ENCODE measurements at regions not wholly inside any gene's neighbourhood (a gene's known extent, or its start where the extent isn't known, plus 50 kb on each side); places are given as distances from the start of the nearest gene placed in this dataset.

DNA sequence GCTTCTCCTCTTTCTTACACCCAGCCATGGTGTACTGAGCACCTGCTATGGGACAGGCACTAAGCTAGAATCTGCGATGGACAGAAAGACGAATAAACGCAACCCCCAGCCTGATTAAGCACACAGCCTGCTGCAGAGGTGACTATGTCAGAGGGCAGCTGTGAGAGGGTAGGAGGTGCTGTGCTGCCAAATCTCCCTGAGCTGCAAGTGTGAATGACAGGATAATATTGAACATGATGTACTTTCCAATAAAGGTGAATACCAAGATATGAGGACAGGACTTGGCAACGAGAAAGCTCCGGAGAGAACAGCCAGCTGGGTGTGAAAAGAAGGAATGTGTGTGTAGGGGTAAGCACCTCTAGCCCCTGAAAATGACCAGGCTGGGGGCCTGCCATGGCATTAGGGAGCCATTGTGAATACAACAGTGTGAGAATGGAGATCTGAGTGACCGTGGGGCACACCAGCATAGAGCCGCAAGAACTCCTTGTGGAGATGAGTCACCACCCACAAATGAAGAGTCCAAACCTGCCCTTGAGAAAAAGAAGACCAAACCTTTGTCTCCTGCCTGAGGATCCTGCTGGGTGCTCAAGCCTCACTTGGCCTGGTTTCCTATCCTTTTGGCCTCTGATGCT lies 83.0 kb upstream of the ATF3 start:
- no peak for DNase-seq (ENCODE audit: low read depth, low spot score)

DNA sequence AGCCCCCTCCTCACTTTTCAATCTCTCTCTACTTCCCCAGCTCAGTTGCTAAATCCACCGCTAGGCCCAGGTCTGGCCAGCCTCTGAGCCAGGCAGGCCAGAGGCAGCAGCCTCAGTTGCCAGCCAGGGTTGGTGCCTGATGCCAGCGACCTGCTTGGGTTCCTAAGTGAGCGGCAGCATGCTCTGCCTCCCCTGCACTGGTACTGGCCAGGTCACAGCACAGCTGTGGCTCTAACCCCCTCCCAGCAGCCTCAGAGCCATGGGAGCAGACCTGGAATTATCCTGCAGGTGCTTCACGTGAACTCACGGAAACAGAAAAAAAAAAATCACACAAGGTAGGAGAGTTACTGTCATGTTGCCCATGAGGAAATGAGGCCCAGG lies 82.5 kb upstream of the ATF3 start:
- no peak for DNase-seq (ENCODE audit: low read depth, low spot score)

DNA sequence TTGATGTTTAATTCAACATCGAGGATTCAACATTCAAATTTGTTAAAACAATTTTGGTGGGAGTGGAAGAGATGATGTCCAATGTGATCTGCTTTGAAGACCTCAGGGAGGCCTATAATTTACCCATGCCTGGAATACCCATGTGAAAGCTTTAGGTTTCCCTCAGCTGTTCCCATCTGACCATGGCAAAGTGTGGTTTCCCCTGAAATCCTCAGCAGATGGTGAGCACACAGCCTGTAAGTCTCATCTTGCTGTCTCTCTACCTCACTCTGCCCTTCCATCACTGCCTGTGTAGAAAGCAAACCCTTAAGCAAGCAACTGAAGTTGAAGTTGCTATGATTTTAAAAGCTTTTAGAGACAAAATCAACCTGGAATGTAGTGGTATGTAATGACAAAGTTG lies 80.1 kb upstream of the ATF3 start:
- no peak for DNase-seq (ENCODE audit: low read depth, low spot score)

DNA sequence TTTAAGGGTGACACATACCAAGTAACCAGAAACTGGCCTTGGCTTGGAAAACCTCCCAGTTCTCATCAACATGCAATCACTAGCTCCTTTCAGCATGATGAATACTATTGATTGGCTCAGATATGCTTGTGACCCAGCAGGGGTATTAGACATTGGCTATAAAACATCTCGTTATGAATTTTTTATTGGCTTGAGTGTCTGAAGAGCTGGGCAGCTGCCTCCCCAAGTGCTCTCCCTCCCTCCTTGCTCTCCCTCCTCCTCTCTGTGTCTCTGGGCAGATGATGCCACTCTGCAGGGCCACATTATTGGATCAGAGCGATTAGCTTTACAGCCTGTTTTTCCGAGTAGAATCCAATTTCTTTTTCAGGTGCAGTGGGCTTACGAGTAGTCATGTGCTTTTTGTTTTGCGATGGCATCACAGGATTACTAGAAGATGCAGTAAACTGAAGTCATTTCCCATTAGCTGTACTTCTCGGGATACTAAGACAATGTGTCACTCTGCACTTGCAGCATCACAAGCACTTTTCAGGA lies 79.3 kb upstream of the ATF3 start:
- no peak for DNase-seq (ENCODE audit: low read depth, low spot score)

DNA sequence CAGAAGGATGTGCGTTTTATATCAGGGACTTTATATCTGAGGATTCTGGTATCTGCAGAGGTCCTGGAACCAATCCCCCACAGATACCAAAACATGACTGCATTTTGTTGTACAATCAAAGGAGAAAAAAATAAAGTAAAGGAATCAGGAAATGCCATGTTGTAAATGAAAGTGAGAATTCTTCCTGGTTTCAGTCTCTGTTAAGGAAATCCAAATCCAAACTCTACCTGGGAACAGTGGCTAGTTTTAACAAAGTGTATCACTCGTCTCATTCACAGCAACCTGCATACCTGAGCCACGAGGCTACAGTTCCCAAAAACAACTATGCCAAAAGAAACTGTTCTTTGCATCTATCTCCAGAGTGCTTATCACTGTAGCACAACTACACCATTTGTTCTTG lies 77.3 kb upstream of the ATF3 start:
- no peak for DNase-seq (ENCODE audit: low read depth, low spot score)

DNA sequence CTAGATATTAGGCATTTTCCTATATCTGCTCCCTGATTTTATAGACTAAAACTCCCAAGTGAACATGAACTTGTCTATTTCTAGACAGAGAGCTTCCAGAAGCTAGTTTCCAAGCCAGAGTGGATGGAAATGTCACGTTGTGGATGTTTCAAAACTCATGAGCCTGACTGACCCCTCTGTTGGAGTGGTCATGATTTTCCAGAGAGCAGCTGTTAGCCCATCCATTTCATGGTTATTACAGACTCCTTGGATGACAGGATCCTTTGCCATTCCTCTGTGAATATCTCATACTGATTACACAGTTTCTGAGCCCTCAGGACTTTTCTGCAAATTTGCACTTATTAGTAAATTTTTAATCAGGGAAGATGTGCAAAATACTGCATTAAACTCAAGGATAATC lies 76.8 kb upstream of the ATF3 start:
- DNase-seq (ENCODE audit: low read depth, low spot score), result no peak

DNA sequence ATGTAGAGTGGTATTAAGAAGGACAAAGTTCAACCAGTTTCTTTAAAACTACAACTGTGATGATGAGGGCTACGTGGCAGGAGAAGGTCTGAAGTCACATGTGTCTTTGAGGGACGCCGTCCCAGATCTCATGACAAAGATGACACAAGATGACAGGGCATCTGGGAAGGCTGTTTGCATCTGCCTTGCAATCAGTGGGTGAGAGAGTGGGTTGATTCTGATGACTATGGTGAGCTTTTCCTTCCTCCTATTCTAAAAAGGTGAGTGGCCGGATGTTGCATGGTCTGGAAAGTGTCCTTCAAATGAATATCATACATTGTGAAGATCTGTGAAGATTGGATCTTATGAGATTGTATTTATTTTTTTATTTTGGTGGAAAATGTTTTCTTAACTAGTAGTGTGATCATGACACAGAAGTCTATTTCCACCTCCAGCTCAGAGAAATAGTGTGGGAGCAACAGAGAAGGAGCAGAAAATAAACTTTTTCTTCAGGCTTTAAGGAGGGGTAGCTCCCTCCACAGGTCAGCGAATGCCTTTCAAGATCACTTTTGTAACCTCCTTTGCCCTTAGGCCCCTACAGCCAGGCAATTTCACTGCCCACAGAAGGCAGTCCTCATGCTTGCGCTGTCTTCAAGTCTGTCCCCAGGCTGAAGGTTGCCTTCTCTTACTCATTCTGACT lies 76.0 kb upstream of the ATF3 start:
- DNase-seq (ENCODE audit: low read depth, low spot score), result no peak

DNA sequence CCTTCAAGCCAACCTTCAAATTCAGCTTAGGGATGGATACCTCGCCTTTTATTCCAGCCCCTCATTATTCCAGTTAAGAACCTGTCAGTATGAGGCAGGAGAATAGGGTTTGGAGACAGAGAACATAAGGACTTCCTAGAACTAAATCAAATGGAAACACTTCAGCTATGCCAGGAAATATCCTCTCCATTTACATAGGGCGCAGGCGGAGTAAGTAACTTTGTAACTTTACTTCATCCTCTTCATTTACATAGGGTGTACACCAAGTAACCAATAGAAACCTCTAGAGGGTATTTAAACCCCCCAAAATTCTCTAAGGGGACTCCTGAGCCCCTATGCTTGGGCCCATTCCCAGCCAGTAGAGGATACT lies 75.4 kb upstream of the ATF3 start:
- no peak for DNase-seq (ENCODE audit: low read depth, low spot score)

DNA sequence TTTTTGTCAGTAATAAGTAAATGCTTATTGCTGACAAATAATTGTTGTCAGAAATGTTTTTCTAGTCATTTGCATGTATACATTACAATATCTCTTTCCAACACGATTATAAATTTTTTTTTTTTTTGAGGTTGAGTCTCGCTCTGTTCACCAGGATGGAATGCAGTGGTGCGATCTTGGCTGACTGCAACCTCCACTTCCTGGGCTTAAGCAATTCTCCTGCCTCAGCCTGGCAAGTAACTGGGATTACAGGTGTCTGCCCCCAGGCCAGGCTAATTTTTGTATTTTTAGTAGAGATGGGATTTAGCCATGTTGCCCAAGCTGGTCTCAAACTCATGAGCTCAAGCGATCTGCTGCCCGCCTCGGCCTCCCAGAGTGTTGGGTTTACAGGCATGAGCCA lies 72.0 kb upstream of the ATF3 start:
- no peak for DNase-seq (ENCODE audit: low read depth, low spot score)

DNA sequence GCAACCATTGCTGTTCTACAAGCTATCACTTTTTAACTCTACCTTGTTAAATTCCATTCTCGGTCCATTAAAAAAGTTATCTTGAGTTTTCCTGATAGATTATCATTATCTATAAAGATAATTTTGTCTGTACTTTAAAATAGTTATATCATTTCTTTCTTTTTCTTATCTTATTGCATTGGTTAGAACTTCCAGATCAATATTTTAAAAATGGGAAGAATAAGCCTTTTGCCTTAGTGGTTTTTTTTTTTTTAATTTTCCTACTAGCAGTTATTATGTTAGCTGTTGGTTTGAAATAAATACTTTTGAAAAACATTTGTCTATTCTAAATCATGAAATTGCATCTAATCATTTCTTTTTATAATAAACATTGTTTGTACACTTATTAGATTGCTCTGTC lies 71.0 kb upstream of the ATF3 start:
- DNase-seq (ENCODE audit: low read depth, low spot score), result no peak

DNA sequence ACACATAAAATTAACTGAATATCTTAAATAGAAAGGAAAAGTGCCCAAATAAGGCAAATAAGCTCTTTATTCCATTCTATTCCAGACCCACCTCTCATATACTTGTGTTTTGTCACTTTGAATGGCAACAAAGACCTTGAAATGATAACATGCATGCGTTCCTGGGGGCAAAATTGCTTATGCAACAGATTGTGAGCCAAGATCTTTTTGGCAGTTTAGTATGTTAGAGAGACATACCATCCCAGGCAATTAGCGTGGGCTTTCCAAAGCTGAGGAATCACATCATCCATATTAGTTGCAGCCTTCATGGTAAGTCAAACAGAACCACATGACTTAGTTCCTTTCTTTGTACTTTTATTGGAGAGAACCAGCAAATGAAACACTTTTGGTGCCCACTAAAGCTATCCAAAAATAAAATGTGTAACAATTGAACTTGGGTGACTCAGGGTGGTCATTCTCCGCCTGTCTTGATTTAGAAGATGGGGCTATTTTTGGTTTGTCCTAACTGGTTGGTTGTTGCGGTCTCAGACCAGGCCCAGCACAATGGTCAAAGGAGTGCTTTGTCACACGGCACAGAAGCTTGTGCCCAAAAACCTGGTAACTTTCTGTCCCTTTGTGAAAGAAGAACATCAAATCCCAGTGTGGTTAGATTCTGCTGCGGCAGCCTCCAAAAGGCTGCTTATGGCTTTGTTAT lies 68.7 kb upstream of the ATF3 start:
- no peak for DNase-seq (ENCODE audit: low read depth, low spot score)

DNA sequence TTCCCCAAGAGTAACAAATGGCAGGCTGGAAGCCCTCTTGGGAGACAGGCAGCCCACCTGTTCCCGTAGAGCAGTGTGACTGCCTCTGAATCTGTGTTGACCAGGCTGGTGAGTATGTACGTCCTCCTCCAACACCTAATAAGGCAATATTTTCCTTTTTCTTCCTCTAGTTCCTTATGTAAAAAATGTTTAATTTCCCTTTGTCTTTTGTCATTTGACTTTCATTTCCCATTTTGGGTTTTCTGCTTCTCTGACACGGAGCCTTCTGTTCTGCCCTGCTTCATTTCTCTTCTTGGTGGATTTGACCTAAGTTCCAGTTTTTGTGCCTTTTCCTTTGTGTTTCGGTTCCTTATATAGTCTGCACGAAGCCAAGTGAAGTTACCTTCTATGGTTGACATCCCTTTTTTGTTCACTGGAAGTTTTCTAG lies 65.8 kb upstream of the ATF3 start:
- no peak for DNase-seq (ENCODE audit: low read depth, low spot score)

DNA sequence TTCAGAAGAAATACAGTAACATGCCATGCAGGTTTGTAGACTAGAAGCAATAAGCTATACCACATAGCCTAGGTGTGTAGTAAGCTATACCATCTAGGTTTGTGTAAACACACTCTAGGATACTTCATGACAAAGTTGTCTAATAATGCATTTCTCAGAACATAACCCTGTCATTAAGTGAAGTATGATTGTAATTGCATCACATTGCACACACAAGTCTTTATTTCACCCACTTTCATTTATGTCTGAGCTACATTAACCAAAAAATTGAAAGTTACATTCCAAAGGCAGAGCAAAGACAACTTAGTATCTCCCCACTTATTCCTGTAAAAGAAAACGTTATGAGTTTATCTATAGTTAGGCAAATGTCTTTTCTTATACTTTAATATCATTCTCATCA lies 64.5 kb upstream of the ATF3 start:
- DNase-seq (ENCODE audit: low read depth, low spot score), result no peak

DNA sequence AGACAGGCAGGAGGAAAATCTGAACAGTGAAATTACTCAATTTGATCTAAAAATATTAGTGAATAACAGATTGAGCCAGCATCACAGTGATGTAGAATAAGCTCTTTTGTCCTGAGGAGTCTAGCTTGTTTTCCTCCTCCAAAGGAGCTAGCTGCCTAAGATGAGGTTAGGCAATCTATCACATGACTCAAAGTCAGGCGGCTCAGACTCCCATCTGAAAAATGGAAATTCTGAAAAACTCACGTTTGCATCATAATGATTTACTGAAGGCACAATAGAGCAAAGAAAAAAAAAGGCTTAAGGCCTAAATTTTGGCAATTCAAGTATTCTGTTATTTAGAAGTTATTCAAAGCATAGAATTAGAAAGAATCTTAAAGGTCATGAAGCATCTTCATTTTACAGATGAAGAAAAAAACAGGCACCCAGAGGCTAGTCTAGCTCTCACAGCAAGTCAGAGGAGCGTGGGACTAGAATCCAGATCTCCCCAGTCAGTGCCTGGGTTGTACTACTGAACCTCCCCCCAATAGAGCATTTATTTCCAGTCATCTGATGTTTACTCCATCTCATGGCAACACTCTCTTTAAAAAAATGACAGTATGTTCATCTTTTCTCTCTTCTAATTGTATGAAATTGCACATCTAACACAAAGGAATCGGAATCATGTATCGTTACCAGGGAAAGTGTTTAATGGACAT lies 62.5 kb upstream of the ATF3 start:
- no peak for DNase-seq (ENCODE audit: low read depth, low spot score)

DNA sequence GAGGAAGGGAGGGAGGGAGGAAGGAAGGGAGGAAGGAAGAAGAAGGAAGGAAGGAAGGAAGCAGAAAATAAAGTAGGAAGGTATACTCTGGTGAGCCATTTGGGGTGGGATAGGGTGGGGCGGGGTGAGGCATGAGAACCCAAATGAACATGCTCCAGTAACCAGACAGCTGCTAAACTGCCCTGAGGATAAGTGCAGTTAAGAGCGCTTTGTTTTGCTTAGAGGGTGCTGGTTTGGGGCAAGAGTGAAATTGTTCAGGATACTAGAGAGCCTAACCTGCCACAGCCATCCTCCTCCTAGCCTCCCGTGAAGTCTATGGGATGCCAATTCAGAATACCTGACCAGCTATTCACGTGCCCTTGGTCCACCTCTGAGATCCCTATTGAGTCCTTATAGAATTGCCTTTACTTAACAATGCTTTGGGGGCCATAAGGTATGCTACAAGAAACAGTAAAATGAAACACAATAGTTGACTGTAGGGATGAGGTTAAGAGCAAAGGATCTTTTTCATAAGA lies 59.0 kb upstream of the ATF3 start:
- DNase-seq (ENCODE audit: low read depth, low spot score), result no peak

DNA sequence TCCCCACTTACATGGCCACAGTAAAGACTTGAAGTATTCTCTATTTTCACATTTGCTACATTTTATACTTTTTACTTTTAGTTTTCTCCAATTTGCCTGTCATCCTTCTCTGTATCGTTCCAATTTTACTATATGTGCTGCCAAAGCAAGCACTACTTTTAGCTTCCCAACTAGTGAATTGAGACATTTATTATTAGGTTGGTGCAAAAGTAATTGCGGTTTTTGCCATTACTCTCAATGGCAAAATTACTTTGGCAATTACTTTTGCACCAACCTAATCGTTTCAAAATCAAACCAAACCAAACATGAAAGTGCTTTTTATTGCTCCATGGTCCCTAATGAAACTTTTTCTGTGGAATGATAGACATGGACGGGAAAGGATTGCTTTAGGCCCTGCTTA lies 56.6 kb upstream of the ATF3 start:
- no peak for DNase-seq (ENCODE audit: low read depth, low spot score)

DNA sequence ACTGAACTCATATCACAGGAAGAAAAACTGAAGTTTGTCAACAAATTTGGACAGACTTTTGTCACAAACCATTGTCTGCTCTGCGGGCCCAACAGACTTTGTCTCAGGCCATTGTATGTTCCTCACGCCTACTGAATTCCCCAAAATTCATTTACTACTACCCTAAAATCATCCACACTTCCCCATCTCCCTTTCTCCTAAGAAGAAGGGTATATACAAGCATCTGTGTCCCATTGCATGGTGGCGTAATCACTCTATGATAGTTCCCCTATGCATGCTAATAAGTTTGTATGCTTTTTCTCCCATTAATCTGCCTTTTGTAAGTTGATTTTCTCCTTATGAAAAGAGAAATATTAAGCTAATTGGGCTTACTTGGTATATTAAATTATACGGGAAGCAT lies 54.9 kb upstream of the ATF3 start:
- no peak for DNase-seq (ENCODE audit: low read depth, low spot score)

DNA sequence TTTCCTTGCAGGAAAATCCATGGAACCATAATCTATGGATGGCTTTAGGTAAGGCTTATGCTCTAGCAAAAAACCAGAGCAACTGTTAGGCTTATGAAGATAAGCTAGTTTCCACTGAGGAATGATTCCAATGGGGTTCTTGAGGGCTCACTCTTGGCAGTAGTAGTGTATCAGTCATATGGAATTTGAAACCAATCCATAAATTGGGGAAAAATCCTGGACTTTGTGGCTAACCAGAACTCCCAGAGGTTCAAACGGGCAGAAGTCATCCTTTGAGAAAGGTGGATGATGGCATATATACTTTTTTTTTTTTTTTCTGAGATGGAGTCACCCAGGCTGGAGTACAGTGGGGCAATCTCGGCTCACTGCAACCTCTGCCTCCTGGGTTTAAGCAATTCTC lies 54.2 kb upstream of the ATF3 start:
- DNase-seq (ENCODE audit: low read depth, low spot score), result no peak

DNA sequence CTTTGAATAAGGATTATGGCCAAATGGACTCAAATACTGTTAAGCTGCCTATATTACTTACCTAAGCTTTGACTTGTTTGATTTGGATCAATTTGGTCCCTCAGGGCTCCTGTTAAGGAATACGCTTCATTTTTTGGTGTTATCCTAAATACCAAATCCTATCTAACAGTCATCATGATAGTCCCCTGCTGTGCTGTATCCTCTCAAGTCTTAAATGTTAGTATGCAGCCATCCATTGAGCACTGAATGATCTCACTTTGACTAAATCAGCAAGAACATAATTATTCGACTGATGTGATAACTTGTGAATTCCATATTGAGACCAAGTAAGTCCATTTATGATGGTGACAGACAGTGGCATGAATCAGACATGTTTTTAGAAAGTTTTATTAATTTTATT lies 53.1 kb upstream of the ATF3 start:
- no peak for DNase-seq (ENCODE audit: low read depth, low spot score)

DNA sequence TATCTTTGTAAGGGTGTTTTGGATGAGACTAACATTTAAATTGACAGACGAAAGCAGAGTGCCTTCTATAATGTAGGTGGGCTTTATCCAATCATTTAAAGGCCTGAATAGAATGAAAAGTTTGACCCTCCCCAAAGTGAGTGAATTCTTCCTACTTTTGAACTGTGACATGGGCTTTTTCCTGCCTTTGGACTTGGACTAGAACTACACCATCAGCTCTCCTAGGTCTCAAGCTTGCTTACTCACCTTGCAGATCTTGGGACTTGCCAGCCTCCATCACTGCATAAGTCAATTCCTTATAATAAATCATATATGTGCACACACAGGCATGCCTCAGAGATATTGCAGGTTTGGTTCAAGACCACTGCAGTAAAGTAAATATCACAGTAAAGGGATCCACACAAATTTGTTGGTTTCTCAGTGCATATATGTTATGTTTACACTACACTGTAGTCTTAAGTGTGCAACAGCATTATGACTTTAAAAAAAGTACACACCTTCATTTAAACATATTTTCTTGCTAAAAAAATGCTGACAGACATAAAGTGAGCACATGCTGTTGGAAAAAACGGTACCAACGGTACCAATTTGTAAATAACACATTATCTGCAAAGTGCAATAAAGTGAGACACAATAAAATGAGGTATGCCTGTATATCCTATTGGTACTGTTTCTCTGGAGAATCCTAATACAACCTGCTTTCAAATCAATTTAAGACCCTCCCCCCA lies 51.6 kb upstream of the ATF3 start:
- DNase-seq (ENCODE audit: low read depth, low spot score), result no peak

Measured in pulmonary artery endothelial cell (primary cell).